Fibroblast of the aortic adventitia (primary cell): ENCODE measurements at regions not wholly inside any gene's neighbourhood (a gene's known extent, or its start where the extent isn't known, plus 50 kb on each side); places are given as distances from the start of the nearest gene placed in this dataset.

ENCODE experiments used
- DNase-seq: peaks from one replicate; pipeline ENCODE4 v3.0.0-alpha.2; 2010; ENCODE audit warnings: low read depth
- H3K4me3 ChIP-seq: 2 replicates; pipeline ENCODE4 v1.5.1; 2011; ENCODE audit warnings: low read depth, mild to moderate bottlenecking, control low read depth, low read length, moderate library complexity
- CTCF ChIP-seq: IDR thresholded peaks from 2 replicates; pipeline ENCODE4 v1.5.1; 2011; ENCODE audit warnings: mild to moderate bottlenecking, low read length, control low read depth, inconsistent platforms; ENCODE audit not compliant: insufficient read depth

DNA sequence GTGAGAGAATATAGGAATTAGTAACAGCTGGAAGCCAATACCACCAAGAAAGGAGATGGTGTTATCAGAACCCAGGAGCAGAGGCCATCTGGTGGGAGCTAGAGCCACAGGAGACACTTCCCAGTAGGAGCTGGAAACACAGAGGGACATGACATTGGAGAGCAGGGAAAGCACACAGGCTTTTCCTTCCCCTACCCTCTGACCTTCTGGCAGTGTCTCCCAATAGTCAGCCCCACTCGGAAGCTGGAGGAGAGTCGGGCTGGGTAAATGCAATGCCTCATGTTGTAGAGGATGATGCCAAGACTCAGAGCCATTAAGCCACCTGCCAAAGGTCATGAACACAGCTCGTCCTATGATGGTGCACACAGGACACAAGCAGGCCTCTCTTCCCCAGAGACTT is 538.5 kb downstream of the BCL11B start:
- H3K4me3 ChIP-seq, result no peak overlapping the region
- no peak for TF ChIP-seq CTCF
- no peak for DNase-seq

- no peak for TF ChIP-seq CTCF
- no peak for DNase-seq
Observed at GRCh38 chr14:98736701-98737338, 535.2 kb downstream of the BCL11B start.

DNA sequence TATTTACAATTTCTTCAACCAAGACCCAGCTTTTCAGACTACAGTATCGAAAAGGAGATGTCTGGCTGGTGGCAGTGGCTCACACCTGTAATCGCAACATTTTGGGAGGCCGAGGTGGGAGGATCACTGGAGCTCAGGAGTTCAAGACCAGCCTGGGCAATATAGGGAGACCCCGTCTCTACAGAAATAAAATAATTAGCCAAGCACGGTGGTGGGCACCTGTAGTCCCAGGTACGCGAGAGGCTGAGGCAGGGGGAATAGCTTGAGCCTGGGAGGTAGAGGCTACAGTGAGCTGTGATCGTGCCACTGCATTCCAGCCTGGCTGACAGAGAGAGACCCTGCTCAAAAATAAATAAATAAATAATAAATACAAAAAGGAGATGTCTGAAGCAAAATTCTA is 530.5 kb downstream of the BCL11B start:
- DNase-seq, result no peak
- no peak overlapping the region for H3K4me3 ChIP-seq
- no peak for TF ChIP-seq CTCF

More at GRCh38 chr14:98736701-98737338, 535.2 kb downstream of the BCL11B start:
- H3K4me3 ChIP-seq, result no peak overlapping the region

- no peak for TF ChIP-seq CTCF
- DNase-seq, result no peak
- no peak overlapping the region for H3K4me3 ChIP-seq
Observed at GRCh38 chr14:98742001-98742400, 530.0 kb downstream of the BCL11B start.

- no peak overlapping the region for H3K4me3 ChIP-seq
- DNase-seq, result no peak
- no peak for TF ChIP-seq CTCF
Observed at GRCh38 chr14:98743536-98743935, 528.5 kb downstream of the BCL11B start.

DNA sequence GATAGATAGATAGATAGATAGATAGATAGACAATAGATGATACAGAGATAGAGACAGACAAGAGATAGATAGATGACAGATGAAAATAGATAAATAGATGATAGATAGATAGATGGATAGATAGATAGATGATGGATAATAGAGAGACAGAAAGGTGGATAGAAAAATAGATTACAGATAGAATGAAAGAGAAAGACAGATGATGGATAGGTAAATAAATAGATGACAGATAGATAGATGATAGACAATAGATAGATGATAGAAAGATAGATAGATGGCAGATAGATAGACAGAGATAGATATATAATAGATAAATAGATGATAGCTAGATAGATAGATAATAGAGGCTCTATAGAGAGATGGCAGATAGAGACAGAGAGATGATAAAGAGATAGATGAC is 523.0 kb downstream of the BCL11B start:
- no peak for TF ChIP-seq CTCF
- no peak for DNase-seq
- H3K4me3 ChIP-seq, result no peak overlapping the region

DNA sequence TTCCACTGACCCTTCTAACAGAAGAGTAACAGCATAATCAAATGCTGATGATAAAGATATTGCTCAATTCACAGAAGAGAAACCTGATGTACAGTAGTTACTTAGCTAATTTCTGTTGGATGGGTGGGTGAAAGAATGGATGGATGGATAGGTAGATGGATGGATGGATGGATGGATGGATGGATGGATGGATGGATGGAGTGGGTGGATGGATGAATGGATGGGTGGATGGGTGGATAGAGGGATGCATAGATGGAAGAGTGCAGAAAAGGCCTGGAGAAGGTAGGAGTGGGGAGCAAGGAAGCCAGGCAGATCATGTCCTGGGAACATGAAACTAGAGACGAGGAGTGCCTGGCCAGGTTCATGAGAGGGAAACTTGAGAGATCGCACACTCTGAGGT is 520.9 kb downstream of the BCL11B start:
- DNase-seq, result no peak
- no peak overlapping the region for H3K4me3 ChIP-seq
- TF ChIP-seq CTCF, result no peak
